ENCODE measurements at regions not wholly inside any gene's neighbourhood (a gene's known extent, or its start where the extent isn't known, plus 50 kb on each side); places are given as distances from the start of the nearest gene placed in this dataset.

GRCh38 chr12:38540156-38540555, 223.6 kb downstream of the ALG10B start:
- Histone ChIP-seq H3K9me2 (ENCODE audit: insufficient read depth, low read length) (no peaks in the 10 kb centered on the region), H3K36me3 (ENCODE audit: insufficient read depth, low read length) (no peaks in the 10 kb centered on the region)

GRCh38 chr12:38541849-38542248, 225.3 kb downstream of the ALG10B start:
- no peak overlapping the region for H2AFZ ChIP-seq (ENCODE audit: low read depth, low read length)
- H3K36me3 ChIP-seq (ENCODE audit: insufficient read depth, low read length) = no peaks in the 10 kb centered on the region
- H4K20me1 ChIP-seq (ENCODE audit: insufficient read depth) = no peaks in the 10 kb centered on the region
- H3K79me2 ChIP-seq (replicated peaks; ENCODE audit: insufficient read depth, low read length) = no peaks in the 10 kb centered on the region
- H3K9ac ChIP-seq (ENCODE audit: low read length) = no peak overlapping the region
- no peaks in the 10 kb centered on the region for H3K9me2 ChIP-seq (ENCODE audit: insufficient read depth, low read length)
- no peak overlapping the region for H3K27ac ChIP-seq (ENCODE audit: low read length)
- H3K4me2 ChIP-seq (ENCODE audit: low read length) = no peak overlapping the region
- no peaks in the 10 kb centered on the region for H3F3A ChIP-seq (ENCODE audit: insufficient read depth, low read length, poor library complexity, severe bottlenecking)
- H3K27me3 ChIP-seq (ENCODE audit: insufficient read depth, low read depth, low read length) = no peaks in the 10 kb centered on the region
- no peaks in the 10 kb centered on the region for H3K9me3 ChIP-seq (ENCODE audit: low read length)
- H3K4me3 ChIP-seq (ENCODE audit: low read length) = no peak overlapping the region
- TF ChIP-seq EZH2 (IDR thresholded peaks at IDR 0.05; ENCODE audit: borderline replicate concordance, insufficient read depth, low read length, poor library complexity, severe bottlenecking) = no peak
- no peak for TF ChIP-seq POLR2AphosphoS5 (IDR thresholded peaks at IDR 0.05)
- TF ChIP-seq SMC3 (conservative IDR thresholded peaks at IDR 0.05; ENCODE audit: poor library complexity) = no peak
- no peak for TF ChIP-seq EP300 (conservative IDR thresholded peaks at IDR 0.05; ENCODE audit: poor library complexity, severe bottlenecking)
- TF ChIP-seq RAD21 (conservative IDR thresholded peaks at IDR 0.05) = no peak
- no peak for TF ChIP-seq MXI1 (conservative IDR thresholded peaks at IDR 0.05; ENCODE audit: poor library complexity, severe bottlenecking)
- no peak for TF ChIP-seq REST (IDR thresholded peaks at IDR 0.05; ENCODE audit: borderline replicate concordance)

More at GRCh38 chr12:38540156-38540555, 223.6 kb downstream of the ALG10B start:
- no peak overlapping the region for H2AFZ ChIP-seq (ENCODE audit: low read depth, low read length)
- no peaks in the 10 kb centered on the region for H3K27me3 ChIP-seq (ENCODE audit: insufficient read depth, low read depth, low read length)
- H3K4me2 ChIP-seq (ENCODE audit: low read length) = no peak overlapping the region
- H3K9me3 ChIP-seq (ENCODE audit: low read length) = no peaks in the 10 kb centered on the region
- no peak overlapping the region for H3K9ac ChIP-seq (ENCODE audit: low read length)
- H3K79me2 ChIP-seq (replicated peaks; ENCODE audit: insufficient read depth, low read length) = no peaks in the 10 kb centered on the region
- H3F3A ChIP-seq (ENCODE audit: insufficient read depth, low read length, poor library complexity, severe bottlenecking) = no peaks in the 10 kb centered on the region
- no peaks in the 10 kb centered on the region for H4K20me1 ChIP-seq (ENCODE audit: insufficient read depth)
- no peak for TF ChIP-seq SMC3 (conservative IDR thresholded peaks at IDR 0.05; ENCODE audit: poor library complexity)
- no peak for TF ChIP-seq REST (IDR thresholded peaks at IDR 0.05; ENCODE audit: borderline replicate concordance)
- no peak for TF ChIP-seq POLR2AphosphoS5 (IDR thresholded peaks at IDR 0.05)
- no peak for TF ChIP-seq CTCF (IDR thresholded peaks at IDR 0.05; ENCODE audit: poor library complexity, severe bottlenecking)
- TF ChIP-seq MXI1 (conservative IDR thresholded peaks at IDR 0.05; ENCODE audit: poor library complexity, severe bottlenecking) = no peak
- TF ChIP-seq RAD21 (conservative IDR thresholded peaks at IDR 0.05) = no peak
- no peak for TF ChIP-seq TAF1 (IDR thresholded peaks at IDR 0.05; ENCODE audit: low read depth)
- no peak for TF ChIP-seq EP300 (conservative IDR thresholded peaks at IDR 0.05; ENCODE audit: poor library complexity, severe bottlenecking)
- no peak for TF ChIP-seq EZH2 (IDR thresholded peaks at IDR 0.05; ENCODE audit: borderline replicate concordance, insufficient read depth, low read length, poor library complexity, severe bottlenecking)
- H3K4me3 ChIP-seq (ENCODE audit: low read length) = no peak overlapping the region
- no peak overlapping the region for H3K27ac ChIP-seq (ENCODE audit: low read length)

Measured in neural cell (in vitro differentiated cells).